Activated gamma-delta T cell treated with anti-CD3 and anti-CD28 coated beads, Interleukin-2, amount 50 U/mL, for 16 hours (primary cell): ENCODE measurements at regions not wholly inside any gene's neighbourhood (a gene's known extent, or its start where the extent isn't known, plus 50 kb on each side); places are given as distances from the start of the nearest gene placed in this dataset.
"Not testable (repeated sequence)": the region's sequence is repeated elsewhere in the genome, so short reads cannot be mapped to it uniquely, and the experiment has no call there.

ENCODE experiments used
- DNase-seq: peaks from one replicate; pipeline ENCODE4 v3.0.0-alpha.2; 2020; ENCODE audit warnings: low read depth

DNA sequence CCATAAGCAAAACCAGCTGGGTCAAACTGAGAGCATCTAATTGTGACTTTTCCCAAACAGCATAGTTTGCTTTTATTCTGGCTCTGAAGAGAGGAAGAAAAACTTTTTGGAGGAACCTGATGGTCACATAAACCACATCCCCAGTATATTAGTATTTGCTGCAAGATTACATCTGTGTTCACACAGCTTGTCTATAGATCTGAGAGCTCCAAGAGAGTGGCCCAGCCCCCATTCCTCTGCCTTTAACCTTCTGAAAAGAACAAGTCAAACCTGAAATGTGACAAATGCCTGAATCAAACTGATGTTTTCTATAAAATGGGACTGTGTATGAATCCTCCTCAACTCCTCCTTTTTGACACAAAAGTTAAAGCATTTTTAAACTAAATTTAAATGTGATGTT is 435.2 kb downstream of the ZNF479 start:
- not testable (repeated sequence) for DNase-seq

- DNase-seq = no peak
These were observed 445.9 kb downstream of the ZNF479 start for GRCh38 chr7:56686276-56686859.

DNA sequence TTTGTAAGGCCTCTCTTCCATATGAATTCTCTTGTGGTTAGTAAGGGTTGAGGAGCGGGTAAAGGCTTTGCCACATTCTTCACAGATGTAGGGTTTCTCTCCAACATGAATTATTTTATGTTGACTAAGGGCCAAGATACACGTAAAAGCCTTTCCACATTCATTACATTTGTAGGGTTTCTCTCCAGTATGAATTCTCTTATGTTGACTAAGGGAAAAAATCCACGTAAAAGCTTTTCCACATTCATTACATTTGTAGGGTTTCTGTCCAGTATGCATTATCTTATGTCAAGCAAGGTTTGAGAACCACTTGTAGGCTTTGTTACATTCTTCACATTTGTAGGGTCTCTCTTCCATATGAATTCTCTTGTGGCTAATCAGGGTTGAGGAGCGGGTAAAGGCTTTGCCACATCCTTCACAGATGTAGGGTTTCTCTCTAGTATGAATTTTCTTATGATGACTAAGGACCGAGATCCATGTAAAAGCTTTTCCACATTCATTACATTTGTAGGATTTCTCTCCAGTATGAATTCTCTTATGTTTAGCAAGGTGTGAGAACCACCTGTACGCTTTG is 493.0 kb downstream of the ZNF479 start:
- no peak for DNase-seq

GRCh38 chr7:56609852-56610355 is 493.7 kb upstream of the NUPR2 start:
- no peak for DNase-seq

DNA sequence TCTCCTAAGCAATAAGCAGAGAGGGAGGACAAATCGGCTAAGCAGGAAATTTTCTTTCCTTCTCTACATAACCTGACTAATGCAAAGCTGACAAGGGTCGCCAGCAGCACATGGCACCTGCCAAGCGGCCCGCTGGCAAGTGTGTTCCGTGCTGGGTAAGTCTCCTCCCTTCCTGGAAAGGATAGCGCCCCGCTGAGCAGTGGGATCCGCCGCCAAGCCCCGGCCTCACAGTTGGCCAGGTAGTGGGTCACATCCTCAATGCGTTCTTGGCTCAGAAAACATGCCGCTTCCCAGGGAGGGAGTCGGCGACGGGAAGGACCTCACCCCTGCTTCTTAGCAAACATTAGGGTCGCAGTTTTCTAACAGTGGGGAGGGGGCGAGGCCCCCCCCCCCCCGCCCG is 488.9 kb upstream of the NUPR2 start:
- DNase-seq = no peak

DNA sequence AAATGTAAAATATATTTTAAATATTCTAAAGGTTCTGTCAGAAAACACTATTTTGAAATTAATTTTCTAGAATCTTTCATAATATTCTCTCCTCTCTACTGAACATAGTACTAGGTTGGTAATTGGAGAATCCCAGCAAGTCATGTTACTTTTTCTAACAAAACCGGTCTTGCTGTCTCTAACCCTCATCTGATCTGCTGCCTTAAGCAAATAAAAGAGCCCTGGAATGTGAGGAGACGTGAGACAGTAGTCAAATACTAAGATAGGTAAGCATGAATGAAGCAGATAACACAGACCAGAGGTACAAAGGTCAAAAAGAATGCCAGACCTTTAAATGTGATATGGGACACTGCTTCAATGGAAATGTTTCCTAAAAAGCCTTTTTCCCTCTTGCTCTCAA is 462.4 kb upstream of the NUPR2 start:
- no peak for DNase-seq

GRCh38 chr7:56570968-56571367 is 454.8 kb upstream of the NUPR2 start:
- DNase-seq = no peak

GRCh38 chr7:56538541-56539429 is 422.6 kb upstream of the NUPR2 start:
- DNase-seq = no peak

DNA sequence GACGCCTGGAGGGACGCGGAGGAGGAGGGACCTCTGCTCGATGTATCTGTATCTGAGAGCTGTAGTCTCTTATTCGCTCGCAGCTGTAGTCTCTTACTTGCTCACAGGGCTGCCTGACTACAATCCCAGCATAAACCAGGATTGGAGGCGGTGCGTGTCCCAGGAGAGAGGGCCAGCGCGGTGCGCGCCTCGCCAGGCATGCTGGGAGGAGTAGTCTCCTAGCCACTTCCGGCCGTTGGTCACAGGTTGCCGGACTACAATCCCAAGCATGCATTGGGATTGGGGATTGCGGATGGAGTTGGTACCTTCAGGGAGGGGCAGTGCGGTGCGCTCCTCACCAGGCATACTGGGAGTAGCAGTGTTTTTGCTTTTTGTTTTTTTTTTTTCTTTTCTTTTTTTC is 421.7 kb upstream of the NUPR2 start:
- no peak for DNase-seq

DNA sequence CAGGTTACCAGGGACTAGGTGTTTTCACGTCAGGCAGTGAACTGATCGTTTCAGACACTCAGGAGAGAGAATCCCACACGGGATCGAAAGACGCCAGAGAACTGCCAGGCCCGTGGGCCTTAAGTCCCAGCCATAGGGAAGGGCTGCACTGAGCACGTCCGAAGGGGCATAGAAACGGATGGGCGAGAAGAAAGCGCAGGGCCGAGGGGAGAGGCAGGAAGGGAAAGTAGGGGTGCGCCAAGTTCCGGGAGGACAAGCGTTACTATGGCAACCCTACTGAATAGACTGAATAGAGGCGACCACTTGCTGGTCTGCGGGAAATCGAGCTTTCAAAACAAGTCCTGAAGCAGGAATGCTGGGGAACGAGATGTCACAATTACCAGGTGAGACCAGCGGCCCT is 421.3 kb upstream of the NUPR2 start:
- DNase-seq = no peak

DNA sequence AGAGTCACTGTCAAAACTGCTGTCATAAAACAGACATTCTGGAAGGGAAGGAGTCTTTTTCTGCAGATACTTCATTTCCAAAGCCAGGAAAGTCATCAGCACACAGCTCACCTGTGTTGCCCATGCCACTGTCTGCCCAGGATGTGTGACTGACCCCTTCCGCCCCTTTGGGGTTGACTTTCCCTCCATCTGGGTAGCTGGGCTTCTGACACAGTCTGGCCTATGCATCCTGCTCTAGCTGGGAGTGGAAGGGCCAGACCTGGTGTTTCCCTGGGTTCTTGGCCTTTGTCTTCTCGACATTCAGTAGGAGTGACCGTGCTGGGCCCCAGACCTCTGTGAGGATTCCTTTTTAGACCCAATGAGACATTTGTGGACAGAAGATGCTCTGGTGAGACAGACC is 378.9 kb upstream of the NUPR2 start:
- no peak for DNase-seq

DNA sequence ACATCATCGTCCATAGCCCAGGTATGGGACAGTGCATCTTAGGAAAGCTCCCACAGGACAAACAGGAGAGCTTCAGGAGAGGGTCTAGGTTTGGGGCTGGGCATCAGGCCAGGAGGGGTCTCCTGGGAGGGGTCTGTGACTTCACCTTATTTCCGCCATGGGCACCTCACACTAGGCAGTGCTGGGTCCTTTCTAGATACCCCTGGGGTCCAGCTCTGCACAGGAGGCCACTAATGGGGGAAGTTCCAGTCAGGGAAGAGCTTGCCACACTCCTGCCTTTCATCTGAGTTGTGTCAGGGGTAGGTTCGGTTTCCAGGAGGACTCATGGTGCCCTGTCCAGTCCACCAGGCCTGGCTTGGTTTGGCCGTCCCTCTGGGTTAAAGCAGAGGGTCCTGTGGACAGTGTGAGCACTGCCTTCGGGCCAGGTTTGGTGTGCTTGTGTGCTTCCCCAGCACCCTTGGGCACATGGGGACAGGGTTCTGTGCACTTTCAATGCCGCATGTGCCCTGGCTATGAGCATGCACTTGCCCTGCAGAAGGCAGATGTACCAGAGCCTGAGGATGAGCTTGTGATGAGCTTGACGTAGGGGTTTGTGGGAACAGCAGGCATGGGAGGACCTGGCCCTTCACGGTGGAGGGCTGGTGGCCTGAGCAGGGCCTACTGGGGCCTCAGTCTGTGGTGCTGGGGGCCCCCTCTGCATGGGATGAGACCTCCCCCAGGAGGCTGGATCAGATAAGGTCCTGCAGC is 377.7 kb upstream of the NUPR2 start:
- no peak for DNase-seq

DNA sequence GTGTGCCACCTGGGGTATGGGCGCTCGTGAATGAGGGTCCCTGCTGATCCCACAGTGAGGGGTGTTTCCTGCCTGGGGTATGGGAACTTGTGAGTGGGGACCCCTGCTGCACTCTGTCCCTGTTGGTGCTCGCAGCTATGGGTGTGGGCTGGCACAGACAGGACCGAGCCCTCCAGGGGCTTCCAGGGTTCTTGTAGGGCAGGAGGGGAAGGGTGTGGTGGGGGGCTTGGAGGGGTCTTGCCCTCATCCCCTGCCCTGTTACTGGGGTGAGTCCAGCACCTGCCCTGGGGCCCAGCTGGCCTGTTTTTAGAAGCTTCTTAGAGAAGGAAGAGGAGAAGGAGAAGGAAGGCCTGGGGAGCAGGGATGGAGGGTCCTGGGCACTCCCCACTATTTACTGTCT is 377.0 kb upstream of the NUPR2 start:
- DNase-seq = no peak

DNA sequence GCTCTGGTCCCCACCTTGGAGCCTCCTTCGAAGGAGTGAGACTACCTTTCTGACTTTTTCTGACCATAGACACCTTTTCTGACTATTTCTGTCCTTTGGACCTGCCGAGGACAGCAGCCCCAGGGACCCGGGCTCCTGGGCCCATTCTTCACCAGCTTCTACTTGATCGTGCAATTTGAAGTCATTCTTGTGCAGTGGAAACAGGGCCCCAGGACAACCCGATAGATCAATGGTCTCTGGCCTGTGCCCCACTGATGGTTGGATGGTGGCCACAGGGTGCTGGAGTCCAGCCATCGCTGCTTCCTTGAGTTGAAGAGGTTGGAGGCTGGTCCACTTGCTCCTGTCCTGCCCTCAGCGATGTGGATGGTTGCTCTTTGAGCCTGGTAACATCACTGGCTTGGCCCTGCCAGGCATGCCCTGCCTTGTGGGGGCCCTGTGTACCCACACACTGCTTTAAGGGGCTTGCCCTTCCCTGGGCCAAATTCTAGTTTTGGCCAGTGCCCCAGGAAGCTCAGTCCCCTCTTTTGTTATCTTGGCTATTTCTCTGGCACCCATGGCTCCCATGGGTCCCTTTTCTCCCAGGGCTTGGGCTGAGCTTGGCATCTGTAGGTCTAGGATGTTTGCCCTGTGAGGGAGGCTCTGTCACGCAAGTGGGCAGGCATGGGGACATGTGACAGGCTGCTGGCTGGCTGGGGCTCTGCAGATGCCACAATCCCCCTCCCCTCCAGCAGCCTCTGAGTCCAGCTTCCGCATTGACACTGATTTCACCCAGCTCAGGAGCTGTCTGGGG is 375.6 kb upstream of the NUPR2 start:
- no peak for DNase-seq

GRCh38 chr7:56483861-56484550 is 367.8 kb upstream of the NUPR2 start:
- no peak for DNase-seq

DNA sequence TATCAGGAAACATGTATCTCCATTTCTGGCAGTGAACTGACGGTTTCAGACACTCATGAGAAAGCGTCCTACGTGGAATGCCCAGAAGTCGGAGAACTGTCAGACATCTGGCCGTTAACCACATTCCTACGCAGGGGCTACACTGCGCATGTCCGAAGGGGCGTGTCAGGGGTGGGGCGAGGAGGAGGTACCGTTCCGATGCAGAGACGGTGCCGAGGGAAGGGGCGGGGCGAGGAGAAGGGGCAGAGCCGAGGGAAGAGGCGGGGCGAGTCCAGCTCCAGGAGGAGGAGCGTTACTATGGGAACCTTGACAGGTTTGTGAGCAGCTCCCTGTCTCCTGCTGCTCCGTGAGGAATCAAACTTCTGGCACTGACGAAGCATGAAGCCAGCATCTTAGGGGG is 366.9 kb upstream of the NUPR2 start:
- no peak for DNase-seq

DNA sequence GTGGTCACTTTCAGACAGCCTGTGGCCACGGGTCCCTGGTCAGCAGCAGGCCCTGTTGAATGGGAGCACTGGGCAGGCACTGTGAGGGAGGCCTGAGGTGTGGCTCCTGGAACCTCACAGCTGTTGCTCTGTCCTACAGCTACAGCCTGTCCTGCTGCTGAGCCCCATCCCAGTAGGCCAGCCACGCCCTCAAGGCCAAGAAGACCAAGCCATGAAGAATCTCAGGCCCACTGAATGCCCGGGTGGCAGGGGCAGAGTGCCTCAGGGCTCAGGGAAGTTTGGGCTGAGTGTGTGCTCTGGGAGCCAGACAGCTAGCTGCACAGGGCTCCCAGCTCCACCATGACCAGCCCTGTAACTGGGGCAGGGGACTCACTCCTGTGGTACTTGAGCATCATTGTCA is 363.5 kb upstream of the NUPR2 start:
- DNase-seq = no peak

DNA sequence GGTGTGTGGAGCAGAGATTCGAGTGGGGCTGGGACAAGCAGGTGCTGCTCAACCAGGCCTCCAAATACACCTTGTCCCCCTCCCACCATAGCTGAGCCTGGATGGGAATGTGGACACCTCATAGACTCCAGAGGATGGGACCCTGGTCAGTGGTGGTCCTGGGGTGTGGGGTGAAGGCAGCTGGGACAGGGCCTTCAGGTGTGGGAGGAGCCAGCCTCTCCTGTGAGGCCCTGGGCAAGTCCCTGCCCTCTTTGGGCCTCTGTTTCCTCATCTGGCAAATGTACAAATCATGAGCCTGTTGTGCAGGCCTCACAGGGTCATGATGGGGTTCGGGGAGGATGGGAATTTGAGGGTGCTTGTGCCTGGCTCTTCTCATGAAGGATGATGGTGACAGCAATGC is 362.9 kb upstream of the NUPR2 start:
- no peak for DNase-seq

- no peak for DNase-seq
These were observed 358.1 kb upstream of the NUPR2 start for GRCh38 chr7:56474271-56474670.

DNA sequence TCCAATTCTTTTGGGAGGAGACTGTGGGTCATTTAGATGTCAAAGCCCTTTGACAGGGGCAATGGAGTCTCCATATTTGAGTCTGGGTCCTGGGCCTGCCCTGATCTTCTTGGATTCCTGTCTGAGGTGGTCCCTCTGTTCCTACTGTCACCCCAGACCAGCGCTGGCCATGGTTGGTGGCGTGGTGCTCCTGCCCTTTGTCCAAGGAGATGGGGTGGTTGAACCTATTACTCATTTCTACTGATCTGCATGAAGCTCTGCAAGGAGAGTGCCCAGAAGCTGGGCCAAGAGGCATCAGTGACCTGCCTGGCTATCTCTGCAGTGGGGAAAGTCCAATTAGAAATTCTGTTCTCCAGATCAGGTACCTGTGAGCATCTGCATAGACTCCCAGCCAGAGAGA is 355.6 kb upstream of the NUPR2 start:
- no peak for DNase-seq
